Chondrocyte (in vitro differentiated cells): ENCODE measurements at regions not wholly inside any gene's neighbourhood (a gene's known extent, or its start where the extent isn't known, plus 50 kb on each side); places are given as distances from the start of the nearest gene placed in this dataset.

ENCODE experiments used
- DNase-seq: peaks from one replicate; pipeline ENCODE4 v3.0.0; 2021; ENCODE audit warnings: mixed read lengths, low spot score
- H3K27ac Mint-ChIP-seq: one replicate; pipeline ENCODE4 v1.8.0; 2021; ENCODE audit warnings: mild to moderate bottlenecking, moderate library complexity, mixed read lengths; ENCODE audit not compliant: unreplicated experiment
- H3K27me3 Mint-ChIP-seq: 2 replicates; pipeline ENCODE4 v1.8.0; 2021; ENCODE audit warnings: low read depth, mixed read lengths
- H3K36me3 Mint-ChIP-seq: 2 replicates; pipeline ENCODE4 v1.8.0; 2021; ENCODE audit warnings: low read depth, mixed read lengths
- H3K4me1 Mint-ChIP-seq: 2 replicates; pipeline ENCODE4 v1.8.0; 2021; ENCODE audit warnings: low read depth, mild to moderate bottlenecking, mixed read lengths
- H3K4me3 Mint-ChIP-seq: one replicate; pipeline ENCODE4 v1.8.0; 2021; ENCODE audit warnings: mild to moderate bottlenecking, moderate library complexity, mixed read lengths; ENCODE audit not compliant: unreplicated experiment
- H3K9me3 Mint-ChIP-seq: 2 replicates; pipeline ENCODE4 v1.8.0; 2021; ENCODE audit warnings: low read depth, mixed read lengths
- CTCF ChIP-seq: fragments of 200-600 bp; sonication (generic); IDR thresholded peaks from 2 replicates; pipeline ENCODE4 v1.5.0; 2021; ENCODE audit warnings: antibody characterized with exemption, mild to moderate bottlenecking, moderate library complexity

GRCh38 chrX:39805825-39806224 is 291.9 kb downstream of the BCOR start:
- Mint-ChIP-seq H3K9me3 (peaks cover 16% of the 10 kb centered on the region), H3K27ac (no peak overlapping the region), H3K4me3 (no peak overlapping the region), H3K4me1 (peaks cover 20% of the 10 kb centered on the region), H3K36me3 (no peaks in the 10 kb centered on the region), H3K27me3 (no peaks in the 10 kb centered on the region)
- TF ChIP-seq CTCF, result no peak
- DNase-seq, result no peak

GRCh38 chrX:39808471-39808917 is 289.3 kb downstream of the BCOR start:
- TF ChIP-seq CTCF, result no peak
- no peak overlapping the region for H3K4me3 Mint-ChIP-seq
- H3K36me3 Mint-ChIP-seq, result no peaks in the 10 kb centered on the region
- H3K9me3 Mint-ChIP-seq, result peaks cover 16% of the 10 kb centered on the region
- peak; percentile 38 for DNase-seq
- peaks cover 21% of the 10 kb centered on the region for H3K4me1 Mint-ChIP-seq
- peak overlapping the region; percentile 93 for H3K27ac Mint-ChIP-seq
- no peaks in the 10 kb centered on the region for H3K27me3 Mint-ChIP-seq

- peak; percentile 18 for DNase-seq
- Mint-ChIP-seq H3K4me1 (peaks cover 25% of the 10 kb centered on the region), H3K4me3 (no peak overlapping the region), H3K27ac (peak overlapping the region; percentile 93), H3K27me3 (no peaks in the 10 kb centered on the region), H3K9me3 (peaks cover 16% of the 10 kb centered on the region), H3K36me3 (no peaks in the 10 kb centered on the region)
- no peak for TF ChIP-seq CTCF
These were observed 288.4 kb downstream of the BCOR start for GRCh38 chrX:39809331-39809730.

DNA sequence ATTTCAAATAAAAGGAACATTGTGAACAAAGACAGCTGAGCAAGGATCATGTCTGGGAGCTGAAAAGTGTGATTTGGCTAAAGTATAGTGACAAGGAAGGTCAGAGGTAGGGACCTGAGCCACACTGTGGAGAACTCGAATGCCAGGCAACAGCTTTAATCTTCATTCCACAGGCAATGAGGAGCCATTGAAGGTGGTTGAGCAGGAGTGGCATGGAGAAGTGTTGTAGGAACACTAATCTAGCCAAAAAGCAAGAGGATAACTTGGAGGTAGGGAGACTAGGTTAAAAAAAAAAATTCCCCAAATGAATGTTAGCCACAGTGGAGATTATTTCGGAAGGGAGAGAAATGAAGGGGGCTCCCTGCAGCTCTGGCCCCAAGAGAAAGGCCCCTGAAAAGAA is 286.9 kb downstream of the BCOR start:
- no peak for TF ChIP-seq CTCF
- no peak overlapping the region for H3K27ac Mint-ChIP-seq
- DNase-seq, result no peak
- H3K36me3 Mint-ChIP-seq, result no peaks in the 10 kb centered on the region
- H3K27me3 Mint-ChIP-seq, result no peaks in the 10 kb centered on the region
- H3K4me1 Mint-ChIP-seq, result peaks cover 25% of the 10 kb centered on the region
- H3K9me3 Mint-ChIP-seq, result peaks cover 11% of the 10 kb centered on the region
- H3K4me3 Mint-ChIP-seq, result no peak overlapping the region

DNA sequence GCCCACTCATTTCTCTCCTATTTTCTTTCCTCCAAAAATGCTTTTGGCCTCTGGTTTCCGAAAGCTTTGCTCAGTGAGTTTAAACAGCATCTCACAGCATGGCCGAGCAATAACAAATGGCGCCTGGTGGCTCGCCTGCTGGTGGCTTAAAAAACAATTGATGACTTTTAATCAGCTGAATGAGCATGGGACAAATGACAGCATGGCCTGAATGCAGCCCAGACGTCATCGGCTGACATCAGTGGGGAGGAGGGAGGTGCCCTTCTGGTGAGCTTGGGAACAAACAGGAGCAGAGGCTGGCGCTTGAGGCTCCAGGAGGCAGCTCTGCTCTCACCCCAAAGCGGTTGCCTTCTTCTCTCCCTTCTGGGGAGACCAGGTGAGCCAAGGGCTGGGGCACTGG is 286.4 kb downstream of the BCOR start:
- no peaks in the 10 kb centered on the region for H3K27me3 Mint-ChIP-seq
- H3K27ac Mint-ChIP-seq, result no peak overlapping the region
- no peak overlapping the region for H3K4me3 Mint-ChIP-seq
- DNase-seq, result no peak
- peaks cover 7% of the 10 kb centered on the region for H3K9me3 Mint-ChIP-seq
- H3K36me3 Mint-ChIP-seq, result no peaks in the 10 kb centered on the region
- peaks cover 25% of the 10 kb centered on the region for H3K4me1 Mint-ChIP-seq
- no peak for TF ChIP-seq CTCF
